Fibroblast of gingiva (primary cell): ENCODE measurements at regions not wholly inside any gene's neighbourhood (a gene's known extent, or its start where the extent isn't known, plus 50 kb on each side); places are given as distances from the start of the nearest gene placed in this dataset.

Experiments
- DNase-seq: peaks from one replicate; pipeline ENCODE4 v3.0.0-alpha.2; 2011; ENCODE audit warnings: low read depth

GRCh38 chr5:112657804-112658203 lies 79.9 kb upstream of the APC start:
- no peak for DNase-seq

DNA sequence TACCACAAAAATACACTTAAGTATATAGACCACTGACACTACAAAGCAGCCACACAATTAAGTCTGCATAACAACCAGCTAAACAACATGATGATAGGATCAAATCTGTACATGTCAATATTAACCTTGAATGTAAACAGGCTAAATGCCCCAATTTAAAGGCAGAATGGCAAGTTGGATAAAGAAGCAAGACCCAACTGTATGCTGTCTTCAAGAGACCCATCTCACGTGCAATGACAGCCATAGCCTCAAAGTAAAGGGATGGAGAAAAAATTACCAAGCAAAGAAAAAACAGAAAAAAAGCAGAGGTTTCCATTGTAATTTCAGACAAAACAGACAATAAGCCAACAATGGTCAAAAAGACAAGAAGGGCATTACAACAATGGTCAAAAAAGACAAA lies 77.3 kb upstream of the APC start:
- no peak for DNase-seq

DNA sequence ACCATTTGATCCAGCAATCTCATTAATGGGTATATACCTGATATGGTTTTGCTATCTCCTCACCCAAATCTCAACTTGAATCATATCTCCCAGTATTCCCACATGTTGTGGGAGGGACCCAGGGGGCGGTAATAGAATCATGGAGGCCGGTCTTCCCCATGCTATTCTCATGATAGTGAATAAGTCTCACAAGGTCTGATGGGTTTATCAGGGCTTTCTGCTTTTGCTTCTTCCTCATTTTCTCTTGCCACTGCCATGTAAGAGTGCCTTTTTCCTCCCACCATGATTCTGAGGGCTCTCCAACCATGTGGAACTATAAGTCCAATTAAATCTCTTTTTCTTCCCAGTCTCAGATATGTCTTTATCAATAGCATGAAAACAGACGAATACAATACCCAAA lies 74.5 kb upstream of the APC start:
- no peak for DNase-seq

DNA sequence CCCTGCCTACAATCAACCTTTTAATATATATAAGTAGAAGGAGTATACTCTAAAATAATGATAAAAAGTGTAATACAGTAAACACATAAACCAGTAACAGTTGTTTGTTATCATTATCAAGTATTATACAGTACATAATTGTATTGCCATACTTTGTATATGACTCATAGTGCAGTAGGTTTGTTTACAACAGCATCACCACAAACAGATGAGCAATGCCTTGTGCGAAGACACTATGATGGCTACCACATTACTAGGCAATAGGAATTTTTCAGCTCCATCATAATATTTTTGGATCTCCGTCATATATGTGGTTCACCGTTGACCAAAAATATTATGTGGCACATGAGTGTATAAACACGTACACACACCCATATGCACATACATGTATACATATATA lies 69.7 kb upstream of the APC start:
- DNase-seq = peak; percentile 13

DNA sequence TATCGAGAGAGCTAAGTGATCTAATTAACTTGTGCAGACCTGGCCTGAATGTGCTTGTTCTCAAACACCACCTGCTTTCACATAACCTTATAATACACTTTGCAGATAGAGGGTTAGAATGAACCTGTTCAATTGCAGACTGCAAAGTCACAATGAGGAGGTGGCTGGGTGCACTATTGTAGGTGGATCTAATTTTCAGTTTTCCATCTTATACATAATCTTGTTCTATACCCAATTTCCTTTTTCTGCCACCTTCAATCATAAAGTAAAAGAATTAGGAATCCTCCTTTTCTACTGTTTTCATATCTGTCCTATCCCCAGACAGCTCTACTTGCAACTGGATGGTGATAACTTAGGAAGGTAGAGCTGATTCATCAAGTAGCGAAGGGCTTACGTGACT lies 68.8 kb upstream of the APC start:
- DNase-seq = no peak

GRCh38 chr5:112669328-112669963 lies 68.2 kb upstream of the APC start:
- no peak for DNase-seq

DNA sequence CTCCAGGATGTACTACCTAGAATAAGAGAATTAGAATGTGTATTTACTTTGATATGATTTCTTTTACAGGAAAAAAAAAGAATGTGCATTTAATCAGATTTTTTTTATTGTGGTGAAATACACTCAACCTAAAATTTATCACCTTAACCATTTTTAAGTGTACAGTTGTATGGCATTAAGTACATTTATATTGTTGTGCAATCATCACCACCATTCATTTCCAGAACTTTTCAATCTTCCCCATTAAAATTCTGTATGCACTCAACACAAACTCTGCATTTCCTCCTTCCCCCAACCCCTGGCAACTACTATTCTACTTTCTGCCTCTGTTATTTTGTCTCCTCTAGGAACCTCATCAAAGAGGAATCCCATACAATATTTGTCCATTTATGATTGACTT lies 66.0 kb upstream of the APC start:
- no peak for DNase-seq

DNA sequence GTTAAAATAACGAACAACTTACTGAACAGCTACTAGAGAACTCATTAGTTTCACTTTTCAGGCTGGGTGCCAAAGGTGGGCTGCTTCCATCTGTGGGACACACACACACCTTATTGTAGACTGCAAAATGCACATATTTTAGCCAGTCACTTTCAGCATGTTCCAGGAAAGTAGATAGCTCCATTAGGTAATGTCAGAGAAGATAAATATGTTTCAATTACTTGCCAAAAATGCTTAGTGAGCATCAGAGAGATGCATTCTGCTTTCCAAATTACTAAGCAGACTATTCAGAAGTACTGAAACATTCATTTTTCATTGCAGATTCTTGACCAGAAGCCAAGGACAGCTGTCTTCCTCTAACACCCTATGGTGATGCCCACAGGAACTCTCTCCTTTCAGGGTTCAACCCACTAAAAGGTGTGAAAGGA lies 56.2 kb upstream of the APC start:
- DNase-seq = no peak

DNA sequence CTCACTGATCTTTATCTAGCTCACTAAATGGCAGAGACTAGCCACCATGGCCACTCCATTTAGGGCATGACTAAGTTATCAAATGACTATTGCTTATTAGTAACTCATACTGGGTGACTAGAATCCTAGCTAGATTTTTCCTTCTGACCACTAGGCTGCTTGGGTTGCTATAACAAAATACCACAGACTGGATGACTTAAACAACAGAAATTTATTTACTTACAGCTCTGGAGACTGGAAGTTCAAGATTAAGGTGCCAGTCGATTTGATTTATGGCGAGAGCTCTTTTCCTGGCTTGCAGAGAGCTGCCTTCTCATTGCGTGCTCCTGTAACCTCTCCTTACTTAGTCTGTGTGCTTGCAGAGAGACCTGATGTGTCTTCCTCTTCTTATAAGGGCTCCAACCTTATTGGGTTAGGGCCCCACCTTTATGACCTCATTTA lies 55.0 kb upstream of the APC start:
- no peak for DNase-seq

DNA sequence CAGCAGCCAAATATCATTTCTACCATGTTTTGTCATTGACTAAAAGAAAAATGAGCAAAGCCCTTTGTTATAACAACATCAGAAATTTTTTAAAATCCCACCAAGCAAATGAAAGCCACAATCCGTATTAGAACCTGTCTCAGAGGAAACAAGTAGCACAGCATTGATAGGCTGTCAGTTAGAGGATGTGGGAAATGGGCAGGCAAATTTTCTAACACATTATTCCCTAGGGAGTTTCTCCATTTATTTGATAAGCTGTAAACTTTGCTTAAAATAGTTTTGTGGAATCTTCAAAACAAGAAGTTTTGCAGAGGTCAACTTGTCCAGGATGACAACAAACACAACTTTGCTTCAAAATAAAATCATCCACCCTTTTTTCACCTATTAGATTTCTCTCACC lies 53.6 kb upstream of the APC start:
- DNase-seq = no peak

- peak; percentile 42 for DNase-seq
Measured at GRCh38 chr5:112684737-112685136, 52.9 kb upstream of the APC start.

DNA sequence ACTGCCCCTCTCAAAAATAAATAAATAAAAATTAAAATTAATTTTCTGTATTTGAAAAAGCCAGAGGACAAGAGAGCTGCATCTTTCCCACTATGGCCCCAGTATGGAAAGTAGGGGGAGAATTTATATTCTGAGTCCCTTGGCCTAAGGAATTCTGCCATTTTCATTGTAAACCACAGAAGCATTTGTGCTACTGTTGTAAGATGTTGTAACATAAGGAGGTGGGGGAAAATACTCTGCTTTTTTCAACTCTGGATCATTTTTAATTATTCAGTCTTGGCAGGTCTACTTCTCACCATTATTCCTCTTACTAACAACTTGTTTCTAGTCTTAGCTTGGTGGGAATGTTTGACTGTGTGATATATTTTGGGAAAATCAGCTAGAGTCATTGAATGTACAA lies 52.3 kb upstream of the APC start:
- no peak for DNase-seq

- DNase-seq = peak; percentile 28
Measured at GRCh38 chr5:112685931-112686330, 51.8 kb upstream of the APC start.

DNA sequence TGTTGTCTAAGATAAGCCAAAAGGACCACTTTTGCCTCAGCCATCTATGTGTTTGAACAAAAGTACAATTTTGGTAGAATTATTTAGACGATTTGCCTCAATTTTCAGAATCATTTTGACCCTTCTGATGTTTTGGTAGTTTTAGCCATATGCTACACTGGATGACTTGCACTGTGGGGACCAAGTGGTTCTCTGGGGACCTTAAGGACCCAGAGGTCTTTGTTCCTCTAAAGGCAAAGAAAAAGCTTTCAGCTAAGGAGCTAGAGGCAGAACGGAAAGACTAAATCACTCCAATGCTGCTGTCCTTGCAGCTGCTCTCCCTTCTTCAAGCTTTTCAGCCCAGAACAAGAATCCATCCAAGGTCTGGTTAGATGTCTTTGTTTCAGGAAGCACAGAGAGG lies 51.0 kb upstream of the APC start:
- DNase-seq = no peak

DNA sequence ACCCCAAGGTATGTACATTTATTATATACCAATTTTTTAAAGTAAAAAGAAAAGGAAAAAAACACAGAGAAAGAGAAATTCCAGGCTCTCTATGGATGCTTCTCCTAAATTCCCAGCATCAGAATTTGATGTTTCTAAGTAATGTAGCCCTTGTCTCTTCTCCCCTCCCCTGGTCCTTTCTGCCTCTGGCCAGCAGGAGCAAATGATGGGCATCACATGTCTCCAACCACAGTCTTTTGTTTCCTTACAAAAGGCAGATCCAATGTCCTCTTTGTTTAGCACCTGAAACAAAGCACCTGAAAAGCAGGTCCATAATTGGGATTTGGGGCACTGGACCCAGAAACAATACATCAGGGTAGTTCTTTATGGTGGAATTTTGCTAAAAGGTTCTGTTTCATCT lies 50.4 kb upstream of the APC start:
- no peak for DNase-seq
